GM19238 (cell line): ENCODE measurements at regions not wholly inside any gene's neighbourhood (a gene's known extent, or its start where the extent isn't known, plus 50 kb on each side); places are given as distances from the start of the nearest gene placed in this dataset.
"Not testable (repeated sequence)": the region's sequence is repeated elsewhere in the genome, so short reads cannot be mapped to it uniquely, and the experiment has no call there.

Source experiments
- DNase-seq: peaks from one replicate; pipeline ENCODE4 v3.0.0; 2011; ENCODE audit warnings: low spot score; ENCODE audit not compliant: insufficient read length

DNA sequence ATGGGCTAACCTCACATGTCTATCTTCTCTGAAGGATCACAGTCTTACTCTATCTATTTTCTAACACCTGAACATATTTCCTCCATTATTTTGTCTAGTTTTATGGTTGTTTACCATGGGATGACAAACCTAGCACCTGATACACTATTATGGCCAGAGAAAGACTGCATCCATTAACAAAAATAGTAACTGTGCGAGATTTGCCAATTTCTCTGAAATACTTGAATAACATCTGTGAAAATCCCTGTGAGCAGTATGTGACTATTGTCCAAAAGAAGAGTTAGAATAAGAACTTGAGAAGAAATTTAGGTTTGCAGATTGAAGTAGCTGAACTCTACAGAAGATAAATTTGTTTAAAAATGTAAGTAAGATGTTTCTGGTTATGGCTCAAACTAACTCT lies 142.0 kb upstream of the CDH11 start:
- DNase-seq, result no peak

DNA sequence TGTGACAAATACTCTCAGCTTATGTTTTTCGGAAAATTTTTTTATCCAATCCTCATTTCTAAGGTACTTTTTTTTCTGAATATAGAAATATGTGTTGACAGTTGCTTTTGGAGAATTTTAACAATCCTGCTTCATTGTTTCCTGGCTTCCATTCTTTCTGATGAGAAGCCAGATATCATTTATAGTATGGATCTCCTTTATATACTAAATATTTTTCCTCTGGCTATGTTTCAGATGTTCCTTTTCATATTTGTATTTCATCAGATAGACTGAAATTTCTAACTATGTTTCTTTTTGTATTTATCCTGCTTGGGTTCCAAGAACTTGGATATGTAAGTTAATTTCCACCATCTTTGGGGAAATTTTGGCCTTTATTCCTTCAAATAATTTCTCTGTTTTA lies 138.9 kb upstream of the CDH11 start:
- DNase-seq, result no peak

DNA sequence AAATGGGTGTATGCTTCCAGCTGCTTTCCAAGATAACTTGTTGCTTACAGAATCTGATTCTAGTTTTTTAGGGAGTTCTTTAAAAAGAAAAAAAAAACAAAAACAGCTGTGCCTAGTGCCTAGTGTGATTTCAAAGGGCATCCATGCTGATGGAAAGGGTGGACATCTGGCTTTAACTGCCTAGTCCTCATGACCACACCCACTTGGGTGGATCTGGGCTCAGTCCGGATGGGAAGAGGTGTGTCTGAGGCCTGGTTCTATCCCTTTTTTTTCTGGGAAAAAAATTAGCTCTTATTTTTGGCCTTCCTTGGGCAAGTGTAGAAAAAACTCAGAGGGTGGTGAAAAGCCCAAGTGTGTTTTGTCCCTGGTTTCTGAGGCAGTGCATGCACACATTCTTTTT lies 132.3 kb upstream of the CDH11 start:
- DNase-seq, result no peak

DNA sequence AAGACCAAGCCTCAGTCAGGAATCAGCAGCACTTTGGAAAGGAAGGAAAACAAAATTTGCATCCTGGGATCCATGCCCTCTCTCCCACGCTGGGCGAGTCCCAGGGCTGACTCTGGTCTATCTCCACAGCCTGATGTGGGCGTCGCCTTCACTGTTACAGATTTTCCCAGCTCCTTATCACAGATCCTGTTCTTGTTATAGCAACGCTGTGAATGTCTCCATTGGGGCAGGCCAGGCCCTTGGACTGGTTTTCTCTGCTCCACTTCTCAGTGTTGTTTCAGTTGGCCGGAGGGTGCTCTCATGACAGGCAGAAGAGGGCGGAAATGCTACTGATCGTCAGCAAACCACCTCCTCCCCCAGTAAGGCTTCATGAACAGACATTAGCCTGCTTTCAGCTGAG lies 127.9 kb upstream of the CDH11 start:
- DNase-seq, result no peak

DNA sequence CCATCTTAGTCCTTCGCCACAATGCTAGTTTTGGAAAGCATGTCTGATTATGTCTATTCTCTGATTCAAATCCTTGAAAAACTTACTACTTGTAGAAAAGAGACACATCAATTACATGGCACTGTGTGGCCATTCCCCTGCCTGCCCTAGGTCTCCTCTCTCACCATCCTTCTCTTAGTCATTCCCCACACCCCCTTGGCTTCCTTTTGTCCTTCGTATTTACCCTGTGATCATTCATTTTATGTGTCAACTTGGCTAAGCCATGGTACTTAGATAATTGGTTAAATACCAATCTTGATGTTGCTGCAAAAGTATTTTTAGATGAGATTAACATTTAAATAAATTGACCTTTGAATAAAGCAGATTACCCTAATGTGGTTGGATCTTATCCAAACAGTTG lies 122.9 kb upstream of the CDH11 start:
- DNase-seq, result no peak

DNA sequence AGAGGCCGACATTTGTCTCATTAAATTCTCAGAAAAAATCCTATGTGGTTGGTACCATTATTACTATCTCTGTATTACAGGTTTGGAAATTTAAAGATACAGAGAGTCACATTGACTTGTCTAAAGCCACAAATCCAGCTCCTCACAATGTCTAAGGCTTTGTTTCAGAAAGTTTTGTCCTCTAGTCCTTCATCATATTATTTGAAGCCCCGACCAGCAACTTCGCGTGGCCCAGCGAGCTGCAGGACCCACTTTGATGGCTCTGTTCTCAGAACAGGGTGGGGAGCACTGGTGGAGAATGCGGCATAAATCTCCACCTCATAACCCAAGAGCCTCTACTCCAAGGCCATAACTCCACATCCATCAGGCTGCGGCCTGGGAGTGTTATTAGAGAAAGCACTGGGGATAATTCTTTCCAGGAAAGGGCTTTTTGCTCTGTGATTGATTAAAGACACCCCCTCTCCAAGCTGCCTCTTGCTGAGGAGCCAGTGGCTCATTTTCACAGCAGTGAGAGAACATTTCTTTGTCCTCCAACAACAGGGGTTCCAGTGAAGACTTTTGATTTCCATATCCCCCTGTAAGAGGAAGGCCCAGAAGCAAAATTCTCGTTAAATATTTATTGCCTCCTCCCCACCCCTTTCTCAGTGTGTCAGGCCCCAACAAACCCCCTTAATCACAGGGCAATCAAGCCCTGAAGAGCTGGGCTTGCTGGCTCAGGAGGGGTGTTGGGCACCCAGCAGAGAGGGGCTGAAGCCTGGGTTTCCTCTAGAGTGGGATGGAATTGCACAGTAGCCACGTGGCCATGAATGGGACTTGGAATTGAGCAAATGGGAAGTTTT lies 113.7 kb upstream of the CDH11 start:
- DNase-seq, result no peak

DNA sequence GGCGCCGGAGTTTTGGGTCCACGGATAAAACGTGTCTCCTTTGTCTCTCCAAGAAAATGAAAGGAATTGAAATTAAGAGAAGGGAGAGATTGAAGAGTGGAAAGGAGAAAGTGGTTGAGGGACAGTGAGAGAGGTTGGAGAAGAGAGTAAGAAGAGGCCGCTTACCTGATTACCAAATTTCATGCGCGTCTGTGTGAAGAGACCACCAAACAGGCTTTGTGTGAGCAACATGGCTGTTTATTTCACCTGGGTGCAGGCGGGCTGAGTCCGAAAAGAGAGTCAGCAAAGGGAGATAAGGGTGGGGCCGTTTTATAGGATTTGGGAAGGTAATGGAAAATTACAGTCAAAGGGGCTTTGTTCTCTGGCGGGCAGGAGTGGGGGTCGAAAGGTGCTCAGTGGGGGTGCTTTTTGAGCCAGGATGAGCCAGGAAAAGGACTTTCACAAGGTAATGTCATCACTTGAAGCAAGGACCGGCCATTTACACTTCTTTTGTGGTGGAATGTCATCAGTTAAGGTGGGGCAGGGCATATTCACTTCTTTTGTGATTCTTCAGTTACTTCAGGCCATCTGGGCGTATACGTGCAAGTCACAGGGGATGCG lies 113.0 kb upstream of the CDH11 start:
- DNase-seq, result not testable (repeated sequence)

DNA sequence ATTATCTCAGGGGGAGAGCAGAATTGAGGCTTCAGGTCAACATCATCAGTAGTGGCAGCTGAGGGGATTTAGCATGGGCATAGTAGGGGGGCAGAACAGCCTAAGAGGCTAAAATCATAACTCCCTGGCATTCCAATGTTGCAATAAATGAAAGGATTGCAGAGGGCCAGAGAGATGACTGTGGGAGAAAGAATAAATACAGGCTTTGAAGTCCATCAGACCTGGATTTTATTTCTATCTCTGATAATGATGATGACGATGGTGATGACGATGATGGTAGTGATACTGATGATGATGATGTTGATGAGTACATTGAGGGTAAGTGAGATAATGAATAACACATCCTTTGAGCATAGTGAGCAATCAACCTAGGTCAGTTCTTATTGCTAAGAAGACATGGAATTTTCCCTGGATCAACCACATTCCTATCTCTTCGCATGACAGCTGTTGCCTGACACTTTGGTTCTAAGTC lies 107.4 kb upstream of the CDH11 start:
- DNase-seq, result no peak

DNA sequence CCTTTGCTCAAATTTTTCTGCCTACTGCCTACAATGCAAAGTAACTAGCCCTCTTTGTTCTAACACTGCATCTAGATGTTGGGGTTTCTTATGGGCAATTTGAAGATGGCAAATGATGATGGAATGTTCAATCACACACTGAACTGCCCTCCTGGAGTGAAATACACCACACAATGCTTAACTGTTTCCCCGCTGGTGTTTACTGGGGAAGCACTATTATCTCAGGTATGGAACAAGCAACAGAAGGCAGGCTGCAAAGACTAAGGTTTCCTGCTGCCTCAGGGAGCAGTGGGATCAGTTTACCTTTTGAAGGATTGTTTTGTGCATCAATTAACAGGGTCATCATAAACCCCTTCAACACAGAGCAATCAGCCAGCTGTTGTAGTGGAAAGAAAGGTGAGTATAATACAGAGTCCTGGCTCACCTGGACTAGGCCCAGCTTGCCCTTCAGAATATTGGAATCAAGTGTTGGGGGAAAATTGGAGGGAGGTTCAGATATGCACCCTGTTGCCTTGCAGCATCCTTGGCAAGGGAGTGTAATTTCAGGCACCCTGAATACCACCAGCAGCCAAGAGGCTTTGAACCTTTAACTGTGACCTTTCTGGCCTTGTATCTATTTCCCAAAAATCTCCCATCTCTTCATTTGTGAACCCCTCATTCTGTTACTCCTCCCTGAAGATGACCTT lies 105.4 kb upstream of the CDH11 start:
- DNase-seq, result no peak

DNA sequence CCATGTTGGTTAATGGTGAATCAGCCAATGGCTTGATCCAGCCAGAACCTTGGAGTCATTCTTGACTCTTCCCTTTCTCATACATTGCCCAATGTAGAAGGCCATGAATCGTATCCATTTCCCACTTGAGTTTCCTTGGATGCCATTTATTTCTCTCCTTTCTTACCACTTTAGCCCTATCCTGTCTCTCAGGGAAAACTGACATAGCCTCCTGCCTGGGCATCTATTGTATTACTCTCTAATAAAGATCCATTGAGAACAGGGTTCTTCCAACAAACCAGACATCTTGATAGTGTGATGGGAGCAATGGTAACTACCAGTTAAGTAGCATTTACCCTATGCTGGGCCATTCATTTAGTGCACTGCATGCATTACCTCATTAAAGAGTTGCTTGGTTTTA lies 104.2 kb upstream of the CDH11 start:
- no peak for DNase-seq

DNA sequence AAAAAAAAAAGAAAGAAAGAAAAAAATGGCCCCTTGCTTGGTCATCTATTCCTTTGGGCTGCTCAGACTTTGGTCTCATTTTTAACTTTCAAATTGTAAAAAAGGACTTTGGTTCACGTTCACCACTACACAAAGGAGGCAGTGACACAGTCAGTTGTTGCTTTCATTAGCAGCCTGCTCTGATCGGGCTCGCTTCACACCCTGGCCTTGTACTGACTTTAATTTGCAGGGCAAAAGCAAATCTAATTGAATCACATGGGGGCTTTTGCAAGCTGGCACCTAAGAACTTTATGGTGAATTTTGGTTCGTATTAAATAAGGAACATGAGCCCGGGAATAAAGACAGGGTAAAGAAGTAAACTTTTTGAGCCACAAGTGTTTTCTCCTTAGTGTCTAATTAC lies 103.6 kb upstream of the CDH11 start:
- DNase-seq, result no peak

DNA sequence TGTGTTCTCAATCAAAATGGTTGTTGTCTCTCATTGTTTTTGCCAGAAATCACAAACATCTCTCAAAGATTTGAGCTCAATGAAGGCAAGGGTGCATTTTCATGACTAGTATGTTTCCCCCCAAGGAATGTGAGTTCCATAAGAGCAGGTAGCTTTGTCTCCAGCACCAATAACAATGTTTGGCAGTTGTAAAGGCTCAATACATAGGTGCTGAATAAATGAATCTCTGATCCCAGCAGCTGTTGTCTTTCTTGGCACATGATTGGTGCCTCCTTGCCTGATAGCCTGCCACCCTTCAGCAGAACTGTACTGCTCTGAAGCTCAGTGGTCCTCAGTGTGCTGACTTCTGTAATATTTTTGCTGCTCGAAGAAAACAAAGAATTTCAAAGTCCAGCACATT lies 103.1 kb upstream of the CDH11 start:
- no peak for DNase-seq

DNA sequence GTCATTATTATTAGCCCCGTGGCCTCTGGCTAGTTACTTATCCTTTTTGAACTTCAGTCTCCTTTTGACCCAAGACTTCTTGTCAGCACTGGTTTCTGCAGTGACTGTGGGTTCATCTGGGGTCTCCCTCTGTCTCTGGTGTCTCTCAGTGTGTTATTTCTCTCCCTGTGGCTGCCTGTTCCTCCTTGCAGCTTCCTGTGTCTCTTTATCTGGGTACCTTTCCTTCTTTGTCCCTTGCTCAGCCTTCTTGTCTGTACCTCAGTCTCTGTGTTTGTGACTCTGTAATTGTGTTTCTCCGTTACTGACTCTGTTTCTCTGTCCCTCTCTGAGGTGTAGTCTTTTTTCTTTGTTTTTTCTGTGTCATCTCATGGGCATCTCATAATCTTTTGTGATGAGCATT lies 102.6 kb upstream of the CDH11 start:
- no peak for DNase-seq

DNA sequence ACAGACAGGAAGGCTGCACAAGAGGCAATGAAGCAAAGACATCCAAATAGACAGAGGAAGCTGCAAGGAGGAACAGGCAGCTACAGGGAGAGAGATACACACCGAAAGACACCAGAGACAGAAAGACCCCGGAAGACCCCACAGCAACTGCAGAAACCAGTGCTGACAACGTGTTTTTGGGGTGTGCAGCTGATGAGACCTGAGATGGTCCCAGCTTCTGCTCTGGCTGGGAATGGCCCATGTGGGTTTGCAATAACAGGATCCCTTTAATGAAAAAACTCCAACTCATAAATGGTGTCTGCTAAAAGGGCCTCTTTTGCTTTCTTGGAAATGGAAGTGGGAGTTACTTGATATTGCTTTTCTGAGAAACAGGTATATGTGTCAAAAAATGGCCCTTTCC lies 101.5 kb upstream of the CDH11 start:
- DNase-seq, result no peak

DNA sequence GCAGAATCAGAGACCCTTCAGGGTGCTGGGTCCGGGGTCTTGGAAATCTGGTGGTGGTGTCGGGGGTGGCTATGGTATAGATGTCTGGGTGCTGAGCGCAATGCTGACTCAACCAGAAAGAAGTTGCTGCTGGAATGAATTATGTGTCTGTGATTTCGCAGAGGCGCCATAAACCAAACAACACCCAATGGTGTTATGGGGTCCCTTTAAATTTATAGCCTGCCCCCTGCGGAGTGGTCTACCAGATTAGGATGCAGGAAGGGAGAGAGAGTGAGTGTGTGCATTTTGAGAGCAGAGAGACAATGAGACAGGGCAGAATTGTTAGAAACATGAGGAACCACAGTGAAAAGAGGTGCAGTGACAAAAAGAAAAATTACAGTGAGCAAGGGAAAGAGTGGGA lies 100.7 kb upstream of the CDH11 start:
- no peak for DNase-seq

DNA sequence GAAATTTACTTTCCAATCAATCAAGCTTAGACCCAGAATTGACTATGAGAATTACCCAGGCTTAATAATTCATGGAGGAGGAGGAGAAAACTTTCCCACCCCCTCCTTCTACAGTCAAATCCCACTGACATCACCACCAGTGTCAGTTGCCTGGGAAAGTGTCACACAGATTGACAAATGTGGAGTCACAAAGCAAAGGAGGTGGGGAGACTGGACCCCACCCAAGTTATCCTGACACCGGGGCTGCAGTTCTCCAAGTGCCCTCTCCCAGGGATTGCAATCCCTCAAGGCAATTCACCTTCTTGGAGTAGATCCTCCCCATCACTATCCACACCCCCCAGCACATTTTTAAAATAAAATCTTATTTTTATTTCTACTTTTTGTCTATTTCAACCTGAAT lies 100.2 kb upstream of the CDH11 start:
- no peak for DNase-seq

DNA sequence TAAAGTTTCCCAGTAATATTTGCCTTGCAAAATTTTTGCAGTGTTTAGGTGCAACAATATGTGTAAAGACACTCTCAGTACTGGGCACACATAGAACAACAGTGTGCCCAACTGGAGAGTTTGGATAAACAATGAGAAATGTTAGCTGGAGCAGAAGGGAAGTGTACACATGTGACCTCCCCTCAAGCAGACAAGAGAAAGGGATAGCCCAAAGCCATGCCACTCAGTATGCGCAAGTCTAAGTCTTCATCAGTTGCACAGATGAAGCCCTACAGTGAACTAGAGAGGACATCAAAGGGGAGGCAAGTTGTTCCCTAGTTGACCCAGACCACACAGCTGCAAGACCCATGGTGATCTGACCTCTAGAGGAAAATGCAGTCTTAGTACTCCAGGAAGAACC lies 97.9 kb upstream of the CDH11 start:
- no peak for DNase-seq

DNA sequence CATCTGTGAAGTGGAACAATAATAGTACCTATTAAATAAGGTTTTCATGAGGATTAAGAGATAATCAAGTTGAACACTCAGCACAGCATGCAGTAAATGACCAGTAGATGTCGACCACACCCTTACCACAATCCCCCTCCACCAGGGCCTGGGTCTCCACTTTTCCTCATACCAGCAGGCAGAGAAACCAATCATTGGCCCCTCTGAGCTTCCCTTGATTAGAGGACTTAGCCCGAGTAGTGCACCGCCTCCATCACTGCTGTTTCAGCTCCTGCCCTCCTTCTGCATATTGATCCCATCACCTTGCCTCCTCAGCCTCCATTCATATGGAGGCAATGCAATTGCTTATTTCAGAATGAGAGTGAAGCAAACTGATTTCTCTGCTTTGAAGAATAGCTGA lies 96.5 kb upstream of the CDH11 start:
- no peak for DNase-seq

DNA sequence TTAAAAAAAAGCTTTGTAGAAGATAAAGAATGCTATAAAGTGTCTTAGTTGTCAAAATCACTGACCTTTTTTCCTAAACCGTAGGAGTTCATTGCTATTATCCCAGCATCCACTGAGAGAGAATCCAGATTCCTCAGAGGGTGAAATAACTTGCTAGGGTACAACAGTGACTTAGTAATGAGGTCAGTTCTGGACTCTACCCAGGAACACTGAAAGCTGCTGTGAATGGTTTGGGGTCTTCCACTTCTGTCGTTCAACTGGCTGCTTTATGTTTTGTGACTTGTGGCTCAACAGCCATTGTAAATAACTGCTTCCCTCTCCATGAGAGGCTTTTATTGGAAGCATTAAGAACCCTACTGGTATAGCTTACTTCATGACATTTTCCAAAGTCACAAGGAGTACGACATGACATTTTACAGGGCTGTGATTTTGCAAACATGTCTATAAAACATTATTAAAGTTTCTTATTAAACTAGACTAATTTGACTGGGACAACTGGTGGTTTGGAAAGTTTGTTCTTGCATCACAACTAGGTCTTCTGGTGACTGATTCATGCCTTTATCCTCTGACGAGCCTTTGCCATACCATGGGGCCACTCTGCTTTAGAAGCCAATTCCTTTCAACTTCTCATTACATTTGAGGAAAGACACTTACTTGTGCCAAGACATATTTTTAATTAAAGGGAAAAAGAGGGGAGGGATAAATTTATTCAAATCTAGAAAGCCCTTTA lies 92.2 kb upstream of the CDH11 start:
- no peak for DNase-seq

DNA sequence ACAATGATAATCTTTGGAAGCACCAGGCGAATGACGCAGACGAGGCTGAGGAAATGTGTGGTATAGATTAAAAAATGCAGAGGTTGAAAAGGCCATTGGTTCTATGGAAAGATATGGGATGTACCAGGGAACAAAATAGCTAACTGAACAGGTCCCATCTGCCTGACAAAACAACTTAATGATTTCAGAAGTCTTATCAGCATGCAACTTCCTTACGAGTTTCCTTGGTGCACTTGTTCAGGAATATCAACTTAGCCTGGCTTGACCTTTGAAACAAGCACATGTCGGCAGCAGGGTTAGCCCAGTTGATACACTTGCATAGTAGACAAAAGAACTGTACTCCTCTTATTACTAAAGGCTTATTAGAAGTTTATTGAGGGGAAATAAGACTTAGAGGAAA lies 90.9 kb upstream of the CDH11 start:
- DNase-seq, result no peak

DNA sequence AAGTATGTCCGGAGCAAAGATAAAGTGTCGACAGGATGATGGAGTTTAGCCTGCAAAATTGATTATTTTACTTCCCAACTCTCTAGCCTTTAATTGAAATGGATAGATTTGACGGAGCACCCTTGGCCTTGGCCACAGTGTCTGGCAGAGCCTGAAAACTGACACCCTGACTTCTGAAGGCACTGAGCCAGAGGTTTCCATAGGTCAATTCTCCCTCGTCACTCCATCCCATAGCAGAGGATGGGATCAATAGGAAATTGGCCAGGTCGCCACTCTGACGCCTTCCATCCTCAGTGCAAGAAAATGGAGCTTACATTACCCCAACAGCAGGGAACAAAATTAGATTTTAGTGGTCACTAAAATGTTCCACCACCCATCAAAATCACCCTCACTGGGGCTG lies 90.4 kb upstream of the CDH11 start:
- DNase-seq, result no peak

DNA sequence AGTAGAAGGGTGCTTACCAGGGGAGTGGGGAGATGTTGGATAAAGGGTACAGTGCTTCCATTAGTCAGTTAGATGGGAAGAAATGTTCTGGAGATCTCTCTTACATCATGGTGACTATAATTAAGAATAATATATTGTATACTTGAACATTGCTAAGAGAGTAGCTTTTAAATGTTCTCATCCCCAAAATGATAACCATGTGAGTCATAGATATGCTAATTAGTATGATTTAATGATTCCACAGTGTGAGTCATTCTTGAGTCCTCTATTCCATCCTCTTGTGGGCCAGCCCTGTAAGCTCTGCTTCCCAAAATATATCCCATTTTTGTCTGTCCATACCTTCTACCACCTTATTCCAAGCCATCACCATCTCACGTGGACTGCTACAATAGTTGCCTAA lies 80.6 kb upstream of the CDH11 start:
- DNase-seq, result no peak
